ENCODE measurements at regions not wholly inside any gene's neighbourhood (a gene's known extent, or its start where the extent isn't known, plus 50 kb on each side); places are given as distances from the start of the nearest gene placed in this dataset.

DNA sequence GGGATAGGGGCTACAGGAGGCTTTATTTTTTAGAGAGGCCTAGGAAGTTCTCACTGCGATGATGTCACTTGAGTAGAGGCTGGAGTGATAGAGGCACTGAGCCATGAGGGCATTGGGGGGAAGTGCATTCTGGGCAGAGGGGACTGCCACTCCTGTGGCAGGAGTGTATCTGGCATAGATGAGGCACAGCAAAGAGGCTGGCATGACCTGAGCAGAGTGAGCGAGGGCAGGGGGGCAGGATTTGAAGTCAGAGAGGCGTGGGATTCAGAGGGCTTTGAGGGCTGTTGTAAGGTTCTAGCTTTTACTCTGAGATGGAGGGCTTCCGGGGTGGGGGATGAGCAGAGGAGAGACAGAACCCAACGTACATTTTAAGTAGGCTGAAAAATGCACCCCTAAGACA lies 91.9 kb upstream of the SH3PXD2B start:
- no peak for DNase-seq

DNA sequence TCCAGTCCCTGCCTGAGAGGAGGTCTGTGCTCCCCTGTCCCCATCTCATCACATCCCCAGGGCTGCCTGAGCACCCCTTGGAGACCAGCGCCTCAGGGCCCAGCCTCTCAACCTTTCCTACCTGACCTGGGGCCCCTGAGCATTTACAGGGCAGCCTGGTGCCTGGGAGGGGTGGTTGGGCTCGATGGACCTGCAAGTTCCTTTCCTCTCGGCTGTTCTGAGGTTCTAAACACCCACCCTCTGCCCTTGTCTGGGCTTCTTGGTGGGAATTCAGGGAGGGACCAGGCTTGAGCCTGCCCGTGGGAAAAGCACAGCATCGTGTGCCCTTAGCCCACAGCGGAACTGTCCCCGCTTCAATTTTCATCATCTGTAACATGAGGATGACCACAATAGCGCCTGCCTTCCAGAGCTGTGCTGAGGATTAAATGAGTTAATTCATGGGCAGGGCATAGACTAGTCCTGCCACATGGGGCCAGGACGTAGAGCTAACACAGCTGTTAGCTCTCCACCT lies 91.0 kb upstream of the SH3PXD2B start:
- DNase-seq: no peak

DNA sequence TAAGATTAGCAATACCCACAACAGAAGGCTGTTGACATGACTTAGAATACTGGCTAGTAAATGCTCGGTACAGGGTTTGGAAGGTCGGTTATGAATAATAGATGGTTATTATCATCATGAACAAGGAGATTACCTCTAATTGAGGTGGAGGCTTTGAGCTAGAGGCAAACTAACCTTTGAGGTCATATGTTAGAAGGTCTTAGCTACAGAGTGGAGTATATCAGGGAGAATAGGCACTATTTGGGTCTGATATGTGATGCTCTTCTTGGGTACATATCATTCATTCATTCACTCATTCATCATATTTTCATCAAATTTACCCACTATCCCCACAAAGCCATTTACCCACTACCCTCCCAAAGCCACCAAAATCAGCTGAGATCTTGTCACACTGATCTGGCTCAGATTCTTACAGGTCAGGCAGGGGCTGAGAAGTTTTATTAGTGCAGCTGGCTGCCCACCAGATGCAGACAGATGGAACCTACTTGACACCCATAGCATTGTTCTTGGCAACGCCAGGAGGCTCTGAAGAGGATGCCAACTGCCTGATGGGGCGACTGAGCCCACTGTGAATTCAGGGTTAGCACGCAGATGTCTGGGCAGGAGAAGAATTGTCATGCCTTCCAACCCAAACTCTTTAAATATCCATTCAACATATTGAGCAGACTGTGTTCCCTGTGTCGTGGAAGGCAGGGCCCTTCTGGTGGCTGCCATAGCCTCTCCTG lies 90.2 kb upstream of the SH3PXD2B start:
- DNase-seq: no peak

DNA sequence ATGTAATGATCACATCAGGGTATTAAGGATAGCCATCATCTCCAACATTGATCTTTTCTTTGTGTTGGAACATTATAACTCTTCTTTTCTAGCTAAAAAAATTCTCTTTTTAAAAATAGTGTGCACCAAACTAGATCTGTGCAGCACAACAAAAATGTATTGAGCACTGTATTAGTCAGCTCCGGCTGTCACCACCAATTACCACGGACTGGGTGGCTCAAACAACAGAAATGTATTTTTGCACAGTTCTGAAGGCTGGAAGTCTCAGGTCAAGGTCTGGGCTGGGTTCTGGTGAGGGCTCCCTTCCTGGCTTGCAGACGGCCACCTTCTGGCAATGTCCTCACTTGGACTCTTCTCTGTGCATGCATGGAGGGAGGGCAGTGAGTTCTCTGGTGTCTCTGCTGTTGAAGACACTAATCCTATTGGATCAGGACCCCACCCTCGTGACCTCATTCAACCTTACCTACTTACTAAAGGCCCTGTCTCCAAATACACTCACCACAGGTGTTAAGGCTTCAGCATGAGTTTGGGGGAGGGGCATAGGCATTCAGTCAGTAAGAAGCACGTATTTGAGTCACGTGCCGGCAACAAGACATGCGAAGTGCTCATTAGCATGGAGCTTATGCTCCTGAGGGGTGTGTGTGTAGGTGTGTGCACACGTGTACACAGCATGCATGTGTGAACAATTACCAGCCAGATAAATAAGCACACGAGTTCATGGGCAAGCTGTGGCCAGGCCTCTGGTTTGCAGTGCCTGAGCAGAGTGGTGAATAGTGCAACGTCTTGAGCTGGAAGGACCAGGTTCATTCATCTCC lies 89.4 kb upstream of the SH3PXD2B start:
- no peak for DNase-seq

DNA sequence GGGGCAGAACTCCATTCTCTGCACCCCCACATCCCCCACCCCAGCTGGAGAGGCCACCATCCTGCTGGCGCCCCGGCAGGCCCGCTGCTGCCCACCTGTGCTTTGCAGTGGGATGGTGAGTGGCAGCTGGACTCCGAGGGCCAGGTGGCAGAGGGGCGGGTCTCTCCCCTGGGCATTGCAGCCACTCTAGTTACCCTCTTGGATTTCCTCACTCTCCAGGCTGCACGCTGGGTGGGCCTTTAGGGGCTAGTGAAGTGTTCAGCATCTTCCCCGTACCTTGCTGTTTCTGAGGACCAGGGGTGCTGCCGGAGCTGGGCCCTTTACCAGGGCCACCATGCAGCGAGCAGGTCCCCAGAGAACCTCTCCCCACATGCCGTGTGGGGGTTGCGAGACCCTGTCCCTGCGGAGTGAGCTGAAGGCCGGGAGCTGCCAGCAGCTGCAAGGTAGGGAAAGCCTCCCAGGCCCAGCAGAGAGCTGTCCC lies 88.4 kb upstream of the SH3PXD2B start:
- DNase-seq: no peak

DNA sequence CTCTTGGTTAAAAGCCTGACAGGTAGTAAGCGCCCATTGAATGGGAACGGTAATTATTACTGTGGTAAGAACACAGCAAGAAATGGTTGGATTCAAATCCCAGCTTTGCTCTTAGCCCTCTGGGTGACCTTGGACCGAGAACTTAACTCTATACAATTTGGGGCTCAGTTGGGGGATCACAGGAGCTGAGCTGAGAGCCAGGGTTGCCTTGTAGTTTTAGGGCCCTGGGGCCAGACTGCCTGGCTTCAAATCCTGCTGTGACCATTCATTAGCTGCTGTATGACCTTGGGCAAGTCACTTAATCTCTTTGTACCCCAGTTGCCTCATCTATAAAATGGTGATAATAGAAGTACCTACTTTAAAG lies 87.4 kb upstream of the SH3PXD2B start:
- DNase-seq: no peak

DNA sequence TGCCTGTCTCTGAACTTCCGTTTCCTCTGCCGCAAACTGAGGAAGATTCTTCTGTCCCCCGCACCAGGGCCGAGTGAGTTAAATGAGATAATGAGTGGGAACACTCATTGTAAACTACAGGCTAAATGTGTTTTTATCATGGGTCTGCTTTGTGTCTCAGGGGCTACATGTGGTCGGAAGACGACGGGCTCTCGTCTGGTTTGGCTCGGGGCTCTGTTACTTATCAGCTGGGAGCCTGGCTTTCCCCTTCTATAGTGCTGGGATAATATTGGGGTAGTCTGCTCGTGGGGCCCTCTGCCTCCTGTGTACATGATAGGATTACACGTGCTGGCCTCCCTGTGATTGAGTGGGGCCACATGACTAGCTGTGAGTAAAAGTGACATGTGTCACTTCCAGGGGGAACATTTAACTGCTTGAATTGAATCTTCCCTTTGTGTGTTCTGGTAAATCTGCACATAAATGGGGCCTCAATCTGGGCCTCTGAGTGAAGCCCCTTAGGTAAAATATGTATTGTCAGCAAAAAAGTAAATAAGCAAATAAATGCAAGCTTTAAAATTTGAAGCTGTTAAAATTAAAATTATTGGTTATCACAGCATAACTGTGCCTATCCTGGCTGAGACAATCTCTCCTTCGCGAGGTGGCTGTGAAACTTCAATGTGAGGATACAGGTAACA lies 86.9 kb upstream of the SH3PXD2B start:
- no peak for DNase-seq

DNA sequence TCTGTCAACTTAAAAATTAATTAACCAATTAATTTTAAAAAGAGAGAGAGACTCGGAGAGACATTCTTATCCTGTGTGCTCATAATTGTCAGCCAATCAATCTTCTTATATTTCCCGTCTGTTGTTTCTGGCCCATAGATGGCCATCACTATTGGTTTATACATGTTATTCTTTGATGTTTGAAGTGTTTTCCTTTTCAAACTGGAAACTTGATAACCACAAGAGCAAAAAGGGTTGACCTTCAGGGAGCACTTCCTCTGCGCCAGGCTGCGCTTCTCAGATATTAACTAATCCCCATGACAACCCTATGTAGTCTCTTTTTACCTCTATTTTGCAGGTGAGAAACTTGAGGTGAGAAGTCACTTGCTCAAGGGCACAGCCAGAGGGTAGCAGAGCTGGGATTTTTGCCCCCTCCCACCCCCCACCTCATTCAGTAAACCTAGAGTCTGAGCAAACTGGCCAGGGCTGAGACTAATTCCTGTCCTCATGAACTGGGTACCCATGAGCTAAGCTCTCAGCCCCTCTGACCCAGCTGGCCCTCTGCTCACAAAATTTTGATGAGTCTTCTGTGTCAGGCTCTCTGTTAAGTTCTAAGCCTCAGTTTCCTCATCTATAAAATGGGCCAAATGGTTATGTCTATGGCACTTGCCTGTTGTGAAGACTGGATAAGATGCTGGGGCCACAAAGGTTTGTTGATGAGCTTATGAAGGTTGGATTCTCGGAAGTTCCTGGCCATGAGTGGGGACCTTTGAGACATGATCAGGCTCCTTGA lies 86.0 kb upstream of the SH3PXD2B start:
- DNase-seq: no peak

DNA sequence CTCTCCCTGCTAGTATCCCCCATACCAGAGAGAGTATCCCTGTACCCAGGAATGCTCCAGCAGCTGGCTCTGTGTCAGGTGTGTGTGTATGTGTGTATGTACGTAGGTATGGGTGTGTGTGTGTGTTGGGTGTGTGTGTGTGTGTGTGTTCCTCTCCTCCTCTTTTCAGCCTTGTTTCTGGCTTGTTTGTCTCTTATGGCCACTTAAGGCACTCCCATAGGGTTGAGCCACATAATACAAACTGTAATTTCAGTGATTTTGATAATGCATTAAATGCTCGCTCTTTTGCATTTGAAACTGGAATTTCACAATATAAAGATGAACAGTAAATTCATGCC lies 80.8 kb upstream of the SH3PXD2B start:
- no peak for DNase-seq

DNA sequence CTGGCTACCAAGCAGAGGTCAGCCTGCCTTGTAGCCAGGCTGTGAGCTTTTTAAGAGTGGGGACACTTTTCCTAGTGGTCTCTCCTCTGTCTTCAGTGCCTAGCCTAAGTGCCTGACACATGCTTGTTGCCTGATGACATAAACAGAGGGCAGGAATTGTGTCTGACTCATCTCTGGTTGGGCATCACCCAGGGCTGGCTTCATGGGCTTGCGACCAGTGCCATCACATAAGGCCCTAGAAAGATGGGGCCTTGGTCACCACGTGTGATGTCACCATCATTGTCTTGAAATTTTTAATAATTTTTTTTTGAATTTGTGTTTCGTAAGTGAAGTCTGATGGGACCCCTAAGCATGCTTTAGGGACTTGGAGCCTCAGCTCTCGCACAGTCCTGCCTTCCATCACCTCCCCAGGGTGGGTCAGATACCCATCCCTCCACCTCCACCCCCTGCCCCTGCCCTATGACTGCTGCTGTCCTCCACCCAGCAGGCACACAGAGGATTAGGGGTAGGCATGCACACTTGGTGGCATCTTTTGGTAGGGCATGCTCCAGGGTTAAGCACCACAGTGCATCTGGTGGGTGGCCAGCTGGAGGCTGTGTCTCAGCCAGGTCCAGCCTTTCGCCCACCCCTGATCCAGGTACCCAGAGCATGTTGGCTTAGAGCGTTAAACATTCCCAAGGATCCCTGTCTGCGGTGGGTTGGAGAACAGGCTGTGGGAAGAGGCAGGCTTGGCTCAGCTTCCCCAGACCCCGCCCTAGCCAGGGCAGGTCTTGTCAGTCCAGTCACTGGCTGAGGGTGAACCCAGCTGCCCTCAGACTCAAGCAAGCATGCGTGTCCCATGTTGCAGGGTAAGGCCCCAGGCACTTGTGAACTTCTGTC lies 80.1 kb upstream of the SH3PXD2B start:
- DNase-seq: no peak

DNA sequence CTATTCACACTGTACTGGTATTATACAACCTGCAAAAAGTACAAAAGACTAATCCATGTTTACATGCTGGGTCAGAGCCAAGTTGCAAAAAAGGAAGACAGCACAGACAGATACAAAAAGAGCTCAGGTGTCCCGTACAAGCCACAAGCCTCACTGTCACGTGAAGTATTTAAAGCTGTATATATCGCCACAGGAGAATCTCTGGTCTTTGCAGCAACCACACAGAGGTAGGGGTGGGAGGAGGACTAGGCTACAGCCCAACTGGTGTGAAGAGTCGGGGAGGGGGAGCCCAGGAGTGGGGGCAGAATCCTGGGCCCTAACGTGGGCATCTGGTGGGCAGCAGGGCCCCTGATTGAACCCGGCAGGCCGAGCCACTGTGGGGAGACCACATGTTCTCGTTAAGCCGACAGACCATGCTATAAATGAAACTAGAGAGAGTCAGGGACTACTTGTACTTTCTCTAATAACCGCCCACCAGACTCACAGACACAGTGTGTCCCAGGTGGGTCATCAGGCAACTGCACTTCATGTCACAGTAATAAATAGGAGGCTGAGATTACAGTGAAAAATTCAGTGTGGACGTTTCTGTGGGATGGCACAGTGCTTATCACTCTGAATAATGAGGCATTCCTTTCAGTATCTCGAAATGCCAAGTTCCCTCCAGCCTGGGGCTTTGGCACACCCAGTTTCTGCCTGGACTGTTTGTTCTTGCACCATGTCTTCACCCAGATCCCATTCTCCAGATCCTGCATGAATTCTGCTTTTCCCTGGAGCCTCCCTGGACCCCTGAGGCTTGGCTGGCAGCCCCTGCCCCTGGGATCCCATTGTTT lies 79.3 kb upstream of the SH3PXD2B start:
- no peak for DNase-seq

DNA sequence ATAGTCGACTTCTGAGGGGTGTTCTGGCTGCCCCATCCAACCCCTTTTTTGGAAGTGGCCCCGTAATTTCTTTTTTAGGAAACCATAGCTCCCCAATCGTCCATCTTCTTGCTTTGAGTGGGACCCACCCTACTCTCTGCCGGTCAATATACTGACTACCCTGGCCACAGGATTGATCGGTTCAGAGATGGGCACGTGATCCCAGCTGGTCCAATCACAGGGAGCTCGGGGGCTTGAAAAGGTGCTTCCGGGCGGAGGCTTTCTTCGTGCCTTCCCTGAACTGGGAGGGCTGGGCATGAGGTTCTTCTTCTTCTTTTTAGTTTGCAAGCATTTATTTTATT lies 78.7 kb upstream of the SH3PXD2B start:
- no peak for DNase-seq

DNA sequence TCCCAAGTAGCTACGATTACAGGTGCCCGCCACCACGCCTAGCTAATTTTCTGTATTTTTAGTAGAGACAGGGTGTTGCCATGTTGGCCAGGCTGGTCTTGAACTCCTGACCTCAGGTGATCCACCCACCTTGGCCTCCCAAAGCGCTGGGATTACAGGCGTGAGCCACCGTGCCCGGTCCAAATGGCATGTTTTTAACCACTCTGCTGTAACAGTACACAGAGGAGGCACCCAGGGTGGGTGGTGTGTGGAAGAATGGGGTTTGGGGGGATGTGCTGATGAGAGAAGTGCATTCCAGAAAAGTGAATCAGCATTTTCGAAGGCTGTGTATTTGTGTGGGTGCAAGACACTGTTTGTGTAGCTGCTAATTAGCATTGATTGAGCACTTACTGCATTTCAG lies 78.1 kb upstream of the SH3PXD2B start:
- peak; percentile 27 for DNase-seq

DNA sequence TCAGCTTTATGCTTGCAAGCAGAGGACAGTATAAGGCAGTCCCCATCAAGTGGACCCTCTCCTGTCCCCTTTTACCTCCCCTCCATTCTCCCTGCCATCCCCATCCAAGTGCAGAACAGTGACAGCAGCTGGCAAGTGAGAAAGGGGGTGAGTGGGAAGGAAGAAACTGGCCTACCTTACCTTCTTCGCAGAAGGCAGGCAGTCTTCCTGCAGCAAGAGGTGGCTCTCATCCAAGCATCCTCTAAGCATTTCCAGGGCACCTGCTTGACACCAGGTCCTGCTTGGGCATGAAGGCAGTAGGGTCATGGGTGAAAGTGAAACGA lies 77.3 kb upstream of the SH3PXD2B start:
- no peak for DNase-seq

DNA sequence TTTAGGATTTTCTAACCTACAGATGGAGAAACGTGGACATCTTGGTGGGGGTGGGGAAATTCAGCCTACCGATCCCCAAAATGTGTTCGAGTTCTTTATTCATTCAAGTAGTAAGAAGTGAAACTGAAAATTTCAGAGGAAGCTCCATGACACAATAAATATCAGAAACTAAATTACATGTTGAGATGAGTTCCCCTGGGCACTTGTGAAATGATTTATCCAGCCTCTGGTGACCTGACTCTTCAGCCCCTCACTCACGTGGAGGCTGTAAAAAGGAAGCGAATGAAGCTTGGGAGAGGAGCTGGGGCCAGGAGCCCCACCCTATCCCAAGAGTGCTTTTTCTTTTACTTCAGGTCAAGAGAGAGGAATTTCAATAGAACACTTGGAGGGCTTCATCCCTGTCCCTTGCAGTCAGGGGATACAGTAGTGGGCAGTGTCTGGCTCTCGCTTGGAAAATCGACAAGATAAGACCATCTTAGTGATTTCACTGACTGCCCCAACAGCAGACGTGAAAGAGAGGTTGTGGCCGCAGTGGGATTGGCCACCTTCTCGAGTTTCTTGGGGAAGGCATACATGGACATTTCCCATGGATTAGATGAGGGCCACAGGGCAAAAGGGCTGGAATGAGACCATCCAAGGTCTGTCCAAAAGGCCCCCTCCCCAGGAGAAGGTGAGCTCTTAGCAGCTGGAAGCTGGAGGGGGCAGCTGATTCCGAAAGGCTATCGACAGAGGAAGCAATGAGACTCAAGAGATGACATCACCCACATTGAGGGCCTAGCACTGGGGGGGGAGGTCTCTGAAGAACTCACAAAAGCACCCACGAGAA lies 76.8 kb upstream of the SH3PXD2B start:
- DNase-seq: no peak

DNA sequence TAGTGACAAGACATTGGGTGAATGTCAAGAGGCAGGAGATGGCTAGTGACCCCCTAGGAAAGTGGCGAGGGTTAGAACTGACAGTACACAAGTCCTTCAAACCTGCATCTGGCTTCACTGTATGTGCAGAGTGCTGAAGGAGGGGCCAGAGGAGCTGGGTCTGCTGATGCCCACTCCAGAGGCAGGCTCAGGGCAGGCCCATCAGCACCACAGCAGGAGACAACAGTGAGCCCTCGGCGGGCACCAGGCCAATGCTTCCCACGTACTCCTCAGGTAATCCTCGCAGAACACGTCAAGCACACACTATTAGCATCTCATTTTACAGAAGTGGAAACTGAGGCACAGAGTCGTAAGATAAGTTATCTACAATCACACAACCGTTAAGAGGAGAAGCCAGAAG lies 76.1 kb upstream of the SH3PXD2B start:
- no peak for DNase-seq

DNA sequence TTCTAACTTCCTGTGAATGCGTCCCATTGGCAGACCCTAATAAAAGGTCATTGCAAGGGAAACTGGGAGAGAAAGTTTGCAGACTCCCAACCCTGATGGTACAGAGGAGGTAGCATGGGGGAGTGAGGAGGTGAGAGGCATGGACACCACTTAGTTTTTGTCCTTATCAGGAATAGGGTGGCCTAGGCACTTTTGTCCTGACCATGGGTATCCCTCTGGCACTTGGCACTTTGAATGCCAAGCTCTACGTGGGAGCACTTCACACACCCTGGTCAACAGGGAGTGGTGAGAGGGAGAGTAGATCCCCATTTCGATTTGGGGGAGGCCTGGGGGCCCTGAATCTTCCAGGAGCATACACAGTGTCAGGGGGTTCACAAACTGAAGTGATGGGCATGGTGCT lies 75.6 kb upstream of the SH3PXD2B start:
- DNase-seq: no peak

DNA sequence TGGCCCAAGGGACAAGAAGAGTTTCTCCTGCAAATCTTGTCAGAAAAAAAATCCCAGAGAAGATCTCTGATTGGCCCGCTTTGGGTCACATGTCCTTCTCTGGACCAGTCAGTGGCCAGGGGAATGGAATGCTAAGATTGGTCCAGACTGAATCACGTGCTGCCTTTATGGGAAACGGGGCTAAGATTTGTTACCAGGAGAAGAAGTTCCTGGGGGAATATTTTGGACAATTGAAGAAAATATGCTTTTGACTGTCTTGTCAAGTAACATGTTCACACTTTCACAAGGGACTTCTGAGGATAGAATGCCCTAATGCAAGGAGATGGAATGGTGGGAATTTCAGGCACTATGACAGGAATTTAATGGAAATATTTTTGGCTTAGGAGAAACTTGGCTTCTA lies 74.1 kb upstream of the SH3PXD2B start:
- DNase-seq: peak; percentile 49

DNA sequence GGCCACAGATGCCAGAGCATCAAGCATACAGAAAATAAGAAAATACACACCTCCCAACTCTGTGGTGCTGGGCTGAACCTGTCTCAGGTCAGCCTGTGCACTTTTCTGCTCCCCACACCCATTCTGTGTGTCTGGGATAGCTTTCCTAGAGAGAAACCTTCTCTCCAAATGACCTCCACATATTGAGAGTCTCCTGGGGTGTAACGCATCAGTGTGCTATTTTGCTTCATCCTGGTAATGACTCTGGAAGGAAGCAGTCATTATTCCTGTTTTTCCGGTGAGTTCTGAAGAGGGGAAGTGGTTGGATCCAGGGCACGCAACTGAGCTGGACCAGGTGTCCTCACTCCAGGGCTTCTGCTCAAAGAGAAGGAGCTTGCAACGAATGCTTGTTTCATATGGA lies 73.2 kb upstream of the SH3PXD2B start:
- no peak for DNase-seq

DNA sequence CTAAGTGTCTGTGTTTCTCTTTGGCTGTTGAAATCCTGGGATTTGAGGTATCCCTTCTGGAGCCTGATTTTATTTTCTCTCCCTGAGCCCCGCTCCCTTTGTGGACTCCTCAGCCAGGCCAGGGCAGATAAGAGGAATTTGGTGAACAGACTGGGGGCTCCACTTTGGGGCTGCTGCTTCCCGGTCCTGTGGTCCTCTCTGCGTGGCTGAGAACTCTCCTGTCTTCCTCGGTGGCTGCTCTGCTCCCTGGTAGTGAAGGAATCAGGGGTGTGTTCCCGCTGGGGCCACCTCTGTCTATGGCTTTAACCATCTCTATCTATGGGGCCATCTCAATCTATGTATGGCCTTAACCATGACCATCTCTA lies 71.7 kb upstream of the SH3PXD2B start:
- DNase-seq: no peak
